ENCODE measurements at regions not wholly inside any gene's neighbourhood (a gene's known extent, or its start where the extent isn't known, plus 50 kb on each side); places are given as distances from the start of the nearest gene placed in this dataset.

DNA sequence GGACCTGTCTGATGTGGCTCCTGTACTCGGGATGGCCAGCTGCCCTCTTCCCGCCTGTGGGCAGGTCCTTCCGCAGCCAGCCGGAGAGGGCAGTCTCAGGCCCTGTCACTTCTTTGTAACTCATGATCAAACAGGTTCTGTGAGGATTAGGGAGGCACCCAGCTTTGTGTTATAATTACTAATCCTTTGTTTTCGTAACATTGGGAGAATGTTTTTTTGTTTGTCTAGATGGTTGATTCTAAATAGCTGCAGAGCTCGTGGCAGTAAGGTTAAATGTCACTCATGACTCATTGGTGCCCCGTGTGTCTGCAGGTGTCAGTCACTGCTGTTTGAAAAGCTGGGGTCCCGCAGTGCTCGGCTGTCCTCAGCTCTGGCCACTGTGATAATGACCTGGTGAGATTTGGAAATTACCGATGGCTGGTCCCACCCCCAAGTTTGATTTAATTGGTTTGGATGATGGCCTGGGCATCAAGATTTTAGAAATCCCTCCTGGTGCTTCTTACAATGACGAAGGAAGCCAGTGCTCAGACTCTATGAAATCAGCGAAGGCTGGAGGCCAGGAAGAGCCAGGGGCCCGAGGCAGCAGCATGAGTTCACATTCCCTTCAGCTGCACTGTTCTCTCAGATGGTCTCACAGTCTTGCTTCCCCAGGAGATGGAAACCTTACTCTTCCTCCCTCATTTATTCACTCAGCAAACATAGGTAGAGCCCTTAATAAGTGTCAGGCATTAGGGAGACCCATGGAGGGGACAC is 172.8 kb downstream of the VAPA start:
- no peak overlapping the region for H3K27ac ChIP-seq (ENCODE audit: low read length)
- H3K4me1 ChIP-seq (ENCODE audit: control insufficient read depth in 1 of 2, extremely low read depth in 1 of 2, insufficient read depth in 2 of 2, low read length in 2 of 2): peaks cover 0 to 4% of the 10 kb centered on the region in 2 experiments
- WGBS (ENCODE audit: insufficient coverage): 81% methylated on average over 7 of the region's 13 CpGs
- Mint-ChIP-seq H3K27ac (no peak overlapping the region), H3K27me3 (peaks cover 6 to 9% of the 10 kb centered on the region in 2 donors), H3K9me3 (peaks cover 5 to 11% (median 10%) of the 10 kb centered on the region in 3 donors), H3K4me1 (no peaks in the 10 kb centered on the region), H3K4me3 (no peak overlapping the region), H3K36me3 (no peaks in the 10 kb centered on the region)
- DNase-seq (no peak), ATAC-seq (replicated peaks in 1 of 4) (no peak)
- H3K9me3 ChIP-seq: no peaks in the 10 kb centered on the region
- H3K4me3 ChIP-seq (ENCODE audit: control insufficient read depth in 1 of 2, extremely low read depth in 1 of 2, low read length in 1 of 2): no peak overlapping the region
- H3K27me3 ChIP-seq (replicated peaks in 1 of 2; ENCODE audit: control insufficient read depth in 2 of 2, extremely low read depth in 1 of 2, insufficient read depth in 2 of 2, low read length in 1 of 2): peaks cover 0 to 14% of the 10 kb centered on the region in 2 experiments
- ChIA-PET POLR2A (no interaction called here), CTCF (no interaction called here)
- H3K36me3 ChIP-seq (ENCODE audit: control insufficient read depth in 2 of 2, extremely low read depth in 1 of 2, insufficient read depth in 1 of 2, low read length in 1 of 2): no peaks in the 10 kb centered on the region

DNA sequence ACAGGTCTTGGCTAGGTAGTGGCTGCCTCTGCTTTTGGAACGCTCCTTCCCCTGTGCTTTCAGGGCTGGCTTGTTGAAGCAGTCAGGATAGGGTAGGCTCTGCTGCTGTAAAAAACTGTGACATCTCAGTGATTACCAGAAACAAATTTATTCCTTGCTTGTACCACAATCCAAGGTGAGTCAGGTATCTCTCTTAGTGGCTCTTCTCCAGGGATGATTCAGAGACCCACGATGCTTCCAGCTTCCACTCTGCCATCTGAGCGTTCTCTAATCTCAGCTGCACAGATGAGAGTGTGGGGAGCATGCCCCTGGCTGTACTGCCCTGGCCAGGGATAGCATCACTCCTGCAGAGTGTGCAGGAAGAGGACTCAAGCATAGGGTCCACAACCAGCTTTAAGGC is 174.9 kb downstream of the VAPA start:
- 59% methylated on average over 3 of the region's 3 CpGs for WGBS (ENCODE audit: insufficient coverage)
- CTCF ChIA-PET: interaction anchor here in 1 of 2 donors (0.5 kb wide), 1 partner anchor 933 kb away, joined by 8 read pairs; no protein-coding TSS in a partner anchor
- ATAC-seq (replicated peaks in 1 of 4): no peak

DNA sequence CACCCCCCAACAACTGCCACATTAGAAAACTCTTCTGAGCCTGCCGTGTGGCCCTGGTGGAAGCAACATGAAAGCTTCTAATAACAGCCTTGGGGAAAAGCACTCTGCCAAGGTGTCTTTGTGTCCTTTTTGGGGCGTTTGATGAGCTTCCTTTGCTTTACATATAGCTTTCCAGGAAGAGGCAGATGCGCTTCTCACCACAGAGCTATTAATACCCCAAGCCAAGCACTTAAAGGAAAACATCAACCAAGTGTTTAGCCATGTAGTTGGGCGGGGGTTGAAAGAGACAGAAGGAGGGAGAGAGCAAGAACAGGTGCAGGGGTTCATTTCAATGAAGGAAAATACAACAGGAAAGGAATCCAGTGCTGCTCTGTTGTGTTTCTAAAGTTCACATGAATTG is 176.1 kb downstream of the VAPA start:
- DNase-seq (no peak), ATAC-seq (replicated peaks in 1 of 4) (no peak)
- H3K4me3 ChIP-seq (ENCODE audit: control insufficient read depth in 1 of 2, extremely low read depth in 1 of 2, low read length in 1 of 2): no peak overlapping the region
- H3K4me1 ChIP-seq (ENCODE audit: control insufficient read depth in 1 of 2, extremely low read depth in 1 of 2, insufficient read depth in 2 of 2, low read length in 2 of 2): peaks cover 0 to 4% of the 10 kb centered on the region in 2 experiments
- H3K27me3 ChIP-seq (replicated peaks in 1 of 2; ENCODE audit: control insufficient read depth in 2 of 2, extremely low read depth in 1 of 2, insufficient read depth in 2 of 2, low read length in 1 of 2): peaks cover 0 to 14% of the 10 kb centered on the region in 2 experiments
- H3K36me3 ChIP-seq (ENCODE audit: control insufficient read depth in 2 of 2, extremely low read depth in 1 of 2, insufficient read depth in 1 of 2, low read length in 1 of 2): no peaks in the 10 kb centered on the region
- Mint-ChIP-seq H3K4me1 (no peaks in the 10 kb centered on the region), H3K27me3 (peaks cover 6 to 10% of the 10 kb centered on the region in 2 donors), H3K27ac (no peak overlapping the region), H3K4me3 (no peak overlapping the region), H3K9me3 (no peaks in the 10 kb centered on the region), H3K36me3 (no peaks in the 10 kb centered on the region)
- no peaks in the 10 kb centered on the region for H3K9me3 ChIP-seq
- ChIA-PET POLR2A (interaction anchor here in 1 of 2 donors (0.5 kb wide), 1 partner anchor 117 kb away, joined by 7 read pairs; no protein-coding TSS in a partner anchor), CTCF (no interaction called here)
- no CpG with 5 or more reads among the region's 4 CpGs for WGBS (ENCODE audit: insufficient coverage)
- H3K27ac ChIP-seq (ENCODE audit: low read length): no peak overlapping the region

More for the DNA sequence above, 174.9 kb downstream of the VAPA start:
- no peak overlapping the region for H3K4me3 Mint-ChIP-seq
- H3K27ac Mint-ChIP-seq: no peak overlapping the region
- no peaks in the 10 kb centered on the region for H3K4me1 Mint-ChIP-seq
- no peak overlapping the region for H3K27ac ChIP-seq (ENCODE audit: low read length)
- POLR2A ChIA-PET: no interaction called here
- H3K27me3 Mint-ChIP-seq: peaks cover 6 to 10% of the 10 kb centered on the region in 2 donors
- H3K27me3 ChIP-seq (replicated peaks in 1 of 2; ENCODE audit: control insufficient read depth in 2 of 2, extremely low read depth in 1 of 2, insufficient read depth in 2 of 2, low read length in 1 of 2): peaks cover 0 to 14% of the 10 kb centered on the region in 2 experiments
- H3K36me3 Mint-ChIP-seq: no peaks in the 10 kb centered on the region
- no peak overlapping the region for H3K4me3 ChIP-seq (ENCODE audit: control insufficient read depth in 1 of 2, extremely low read depth in 1 of 2, low read length in 1 of 2)
- DNase-seq: no peak
- no peaks in the 10 kb centered on the region for H3K9me3 Mint-ChIP-seq
- no peaks in the 10 kb centered on the region for H3K36me3 ChIP-seq (ENCODE audit: control insufficient read depth in 2 of 2, extremely low read depth in 1 of 2, insufficient read depth in 1 of 2, low read length in 1 of 2)
- no peaks in the 10 kb centered on the region for H3K9me3 ChIP-seq
- peaks cover 0 to 4% of the 10 kb centered on the region in 2 experiments for H3K4me1 ChIP-seq (ENCODE audit: control insufficient read depth in 1 of 2, extremely low read depth in 1 of 2, insufficient read depth in 2 of 2, low read length in 2 of 2)

DNA sequence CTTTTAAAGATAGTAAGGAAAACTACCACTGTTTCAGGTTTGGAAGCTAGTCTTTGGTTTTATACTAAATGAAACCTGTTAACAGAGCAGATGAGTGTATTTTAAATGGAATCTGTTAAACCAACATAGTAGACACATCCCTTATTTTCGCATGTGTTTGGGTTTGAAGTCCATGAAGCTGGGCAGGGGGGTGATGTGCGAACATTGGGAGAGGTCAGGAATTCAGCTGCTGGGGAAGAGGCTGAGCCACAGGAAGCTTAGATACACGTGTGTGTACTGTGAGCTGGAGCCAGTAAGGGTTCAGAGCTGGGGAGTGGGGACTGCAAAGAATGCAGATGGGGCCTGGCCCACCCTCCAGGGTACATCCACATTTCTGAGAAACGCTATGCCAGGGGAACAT is 176.9 kb downstream of the VAPA start:
- ATAC-seq (replicated peaks in 1 of 4): no peak

DNA sequence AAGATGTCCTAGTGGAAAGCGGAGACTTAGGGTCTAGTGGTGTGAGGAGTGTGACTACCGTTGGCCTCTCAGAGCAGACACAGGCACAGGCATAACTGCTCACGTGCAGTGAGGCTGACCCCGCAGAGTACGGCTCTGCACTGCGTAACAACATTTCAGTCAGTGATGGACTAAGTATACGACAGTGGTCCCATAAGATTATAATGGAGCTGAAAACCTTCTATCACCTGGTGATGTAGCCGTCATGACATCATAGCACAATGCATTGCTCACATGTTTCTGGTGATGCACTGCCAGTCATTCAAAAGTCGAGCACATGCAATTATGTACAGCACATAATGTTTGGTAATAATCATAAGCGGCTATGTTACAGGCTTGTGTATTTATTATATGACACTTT is 179.6 kb downstream of the VAPA start:
- H3K9me3 ChIP-seq: no peaks in the 10 kb centered on the region
- Mint-ChIP-seq H3K36me3 (no peaks in the 10 kb centered on the region), H3K27me3 (peaks cover 6 to 10% of the 10 kb centered on the region in 2 donors), H3K4me3 (no peak overlapping the region), H3K9me3 (no peaks in the 10 kb centered on the region), H3K27ac (no peak overlapping the region), H3K4me1 (no peaks in the 10 kb centered on the region)
- no peak for ATAC-seq (replicated peaks in 1 of 4)
- H3K4me1 ChIP-seq (ENCODE audit: control insufficient read depth in 1 of 2, extremely low read depth in 1 of 2, insufficient read depth in 2 of 2, low read length in 2 of 2): peaks cover 0 to 4% of the 10 kb centered on the region in 2 experiments
- ChIA-PET POLR2A (no interaction called here), CTCF (no interaction called here)
- no peak overlapping the region for H3K27ac ChIP-seq (ENCODE audit: low read length)
- 95% methylated on average over 8 of the region's 10 CpGs for WGBS (ENCODE audit: insufficient coverage)
- H3K36me3 ChIP-seq (ENCODE audit: control insufficient read depth in 2 of 2, extremely low read depth in 1 of 2, insufficient read depth in 1 of 2, low read length in 1 of 2): no peaks in the 10 kb centered on the region
- no peak for DNase-seq
- H3K4me3 ChIP-seq (ENCODE audit: control insufficient read depth in 1 of 2, extremely low read depth in 1 of 2, low read length in 1 of 2): no peak overlapping the region
- H3K27me3 ChIP-seq (replicated peaks in 1 of 2; ENCODE audit: control insufficient read depth in 2 of 2, extremely low read depth in 1 of 2, insufficient read depth in 2 of 2, low read length in 1 of 2): peaks cover 0 to 9% of the 10 kb centered on the region in 2 experiments

More for the DNA sequence above, 176.9 kb downstream of the VAPA start:
- no peaks in the 10 kb centered on the region for H3K9me3 ChIP-seq
- no peaks in the 10 kb centered on the region for H3K36me3 ChIP-seq (ENCODE audit: control insufficient read depth in 2 of 2, extremely low read depth in 1 of 2, insufficient read depth in 1 of 2, low read length in 1 of 2)
- peaks cover 0 to 14% of the 10 kb centered on the region in 2 experiments for H3K27me3 ChIP-seq (replicated peaks in 1 of 2; ENCODE audit: control insufficient read depth in 2 of 2, extremely low read depth in 1 of 2, insufficient read depth in 2 of 2, low read length in 1 of 2)
- Mint-ChIP-seq H3K36me3 (no peaks in the 10 kb centered on the region), H3K4me3 (no peak overlapping the region), H3K9me3 (no peaks in the 10 kb centered on the region), H3K27ac (no peak overlapping the region), H3K27me3 (peaks cover 6 to 10% of the 10 kb centered on the region in 2 donors), H3K4me1 (no peaks in the 10 kb centered on the region)
- peaks cover 0 to 4% of the 10 kb centered on the region in 2 experiments for H3K4me1 ChIP-seq (ENCODE audit: control insufficient read depth in 1 of 2, extremely low read depth in 1 of 2, insufficient read depth in 2 of 2, low read length in 2 of 2)
- POLR2A ChIA-PET: interaction anchor here in 1 of 2 donors (0.5 kb wide), 1 partner anchor 116 kb away, joined by 7 read pairs; no protein-coding TSS in a partner anchor
- WGBS (ENCODE audit: insufficient coverage): 50% methylated on average over 2 of the region's 4 CpGs
- DNase-seq: no peak
- no peak overlapping the region for H3K4me3 ChIP-seq (ENCODE audit: control insufficient read depth in 1 of 2, extremely low read depth in 1 of 2, low read length in 1 of 2)
- CTCF ChIA-PET: no interaction called here
- no peak overlapping the region for H3K27ac ChIP-seq (ENCODE audit: low read length)

DNA sequence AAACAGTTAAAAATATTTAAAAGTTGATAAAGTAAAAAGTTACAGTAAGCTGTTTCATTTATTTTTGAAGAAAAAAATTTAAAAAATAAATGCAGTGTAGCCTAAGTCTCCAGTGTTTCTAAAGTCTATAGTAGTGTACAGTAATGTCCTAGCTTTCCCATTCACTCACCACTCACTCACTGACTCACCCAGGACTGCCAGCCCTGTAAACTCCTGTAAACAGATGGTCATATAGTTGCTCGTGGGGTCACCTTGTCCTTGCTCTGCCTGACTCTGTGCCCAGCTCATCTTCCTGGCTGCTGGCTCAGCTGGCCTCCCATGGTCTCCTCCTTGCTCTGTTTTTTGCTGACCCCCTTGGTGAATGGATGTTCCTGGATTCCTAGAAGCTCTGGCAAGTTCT is 180.3 kb downstream of the VAPA start:
- Histone ChIP-seq H3K4me1 (ENCODE audit: control insufficient read depth in 1 of 2, extremely low read depth in 1 of 2, insufficient read depth in 2 of 2, low read length in 2 of 2) (peaks cover 0 to 4% of the 10 kb centered on the region in 2 experiments), H3K4me3 (ENCODE audit: control insufficient read depth in 1 of 2, extremely low read depth in 1 of 2, low read length in 1 of 2) (no peak overlapping the region), H3K36me3 (ENCODE audit: control insufficient read depth in 2 of 2, extremely low read depth in 1 of 2, insufficient read depth in 1 of 2, low read length in 1 of 2) (no peaks in the 10 kb centered on the region), H3K9me3 (no peaks in the 10 kb centered on the region), H3K27me3 (replicated peaks in 1 of 2; ENCODE audit: control insufficient read depth in 2 of 2, extremely low read depth in 1 of 2, insufficient read depth in 2 of 2, low read length in 1 of 2) (peaks cover 0 to 9% of the 10 kb centered on the region in 2 experiments), H3K27ac (ENCODE audit: low read length) (no peak overlapping the region)
- ATAC-seq (replicated peaks in 1 of 4): no peak
- no peak for DNase-seq
- no peaks in the 10 kb centered on the region for H3K9me3 Mint-ChIP-seq
- ChIA-PET CTCF (no interaction called here), POLR2A (no interaction called here)
- peaks cover 2 to 10% of the 10 kb centered on the region in 2 donors for H3K27me3 Mint-ChIP-seq
- H3K4me1 Mint-ChIP-seq: no peaks in the 10 kb centered on the region
- H3K4me3 Mint-ChIP-seq: no peak overlapping the region
- H3K36me3 Mint-ChIP-seq: no peaks in the 10 kb centered on the region
- 33% methylated on average over 1 of the region's 1 CpG for WGBS (ENCODE audit: insufficient coverage)
- no peak overlapping the region for H3K27ac Mint-ChIP-seq

Data from T-cell (primary cell).